ENCODE measurements at regions not wholly inside any gene's neighbourhood (a gene's known extent, or its start where the extent isn't known, plus 50 kb on each side); places are given as distances from the start of the nearest gene placed in this dataset.

DNA sequence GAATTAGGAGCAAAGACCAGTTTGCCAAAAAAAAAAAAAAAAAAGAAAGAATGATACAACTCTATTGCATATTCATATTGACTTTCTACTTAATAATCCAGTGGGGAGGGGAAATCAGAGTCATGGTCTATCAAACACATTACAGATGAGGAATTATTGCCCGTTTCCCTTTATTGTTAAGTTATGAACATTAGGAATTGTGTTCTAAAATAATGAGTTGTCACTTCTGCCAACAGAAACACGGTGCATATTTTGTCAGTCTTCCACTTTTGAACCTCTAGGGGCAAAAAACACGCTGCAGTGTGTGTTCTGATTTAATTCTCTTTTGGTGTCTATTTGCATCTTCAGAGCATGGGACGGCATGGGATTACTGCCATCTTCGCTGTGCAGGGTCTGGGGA is 115.7 kb upstream of the RHOBTB1 start:
- TF ChIP-seq, protein P1, sequence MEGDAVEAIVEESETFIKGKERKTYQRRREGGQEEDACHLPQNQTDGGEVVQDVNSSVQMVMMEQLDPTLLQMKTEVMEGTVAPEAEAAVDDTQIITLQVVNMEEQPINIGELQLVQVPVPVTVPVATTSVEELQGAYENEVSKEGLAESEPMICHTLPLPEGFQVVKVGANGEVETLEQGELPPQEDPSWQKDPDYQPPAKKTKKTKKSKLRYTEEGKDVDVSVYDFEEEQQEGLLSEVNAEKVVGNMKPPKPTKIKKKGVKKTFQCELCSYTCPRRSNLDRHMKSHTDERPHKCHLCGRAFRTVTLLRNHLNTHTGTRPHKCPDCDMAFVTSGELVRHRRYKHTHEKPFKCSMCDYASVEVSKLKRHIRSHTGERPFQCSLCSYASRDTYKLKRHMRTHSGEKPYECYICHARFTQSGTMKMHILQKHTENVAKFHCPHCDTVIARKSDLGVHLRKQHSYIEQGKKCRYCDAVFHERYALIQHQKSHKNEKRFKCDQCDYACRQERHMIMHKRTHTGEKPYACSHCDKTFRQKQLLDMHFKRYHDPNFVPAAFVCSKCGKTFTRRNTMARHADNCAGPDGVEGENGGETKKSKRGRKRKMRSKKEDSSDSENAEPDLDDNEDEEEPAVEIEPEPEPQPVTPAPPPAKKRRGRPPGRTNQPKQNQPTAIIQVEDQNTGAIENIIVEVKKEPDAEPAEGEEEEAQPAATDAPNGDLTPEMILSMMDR (conservative IDR thresholded peaks at IDR 0.05 in 1 of 2, IDR thresholded peaks at IDR 0.05 in 1 of 2; ENCODE audit: low read depth in 1 of 2, low read length in 2 of 2) = no peak
- TF ChIP-seq EZH2 (IDR thresholded peaks at IDR 0.05; ENCODE audit: low read length, missing control alignments) = no peak

Measured in fibroblast of lung (primary cell).